NCI-H774 (cell line): ENCODE measurements at regions not wholly inside any gene's neighbourhood (a gene's known extent, or its start where the extent isn't known, plus 50 kb on each side); places are given as distances from the start of the nearest gene placed in this dataset.
"Not testable (repeated sequence)": the region's sequence is repeated elsewhere in the genome, so short reads cannot be mapped to it uniquely, and the experiment has no call there.

Experiments used
- DNase-seq: peaks from one replicate; lab custom pipeline; 2025; lab: John Stamatoyannopoulos, UW

GRCh38 chr10:62498271-62498670 lies 124.1 kb downstream of the ZNF365 start:
- DNase-seq = no peak

GRCh38 chr10:62500116-62500515 lies 125.9 kb downstream of the ZNF365 start:
- not testable (repeated sequence) for DNase-seq

GRCh38 chr10:62501547-62501946 lies 127.4 kb downstream of the ZNF365 start:
- DNase-seq = no peak

GRCh38 chr10:62502995-62503613 lies 128.9 kb downstream of the ZNF365 start:
- no peak for DNase-seq

- DNase-seq = no peak
Observed at GRCh38 chr10:62503872-62504271, 129.7 kb downstream of the ZNF365 start.

- no peak for DNase-seq
Observed at GRCh38 chr10:62506371-62506770, 132.2 kb downstream of the ZNF365 start.

- no peak for DNase-seq
Observed at GRCh38 chr10:62511238-62511637, 137.1 kb downstream of the ZNF365 start.

GRCh38 chr10:62511656-62512055 lies 137.5 kb downstream of the ZNF365 start:
- DNase-seq = no peak

- DNase-seq = no peak
Observed at GRCh38 chr10:62512732-62513475, 138.7 kb downstream of the ZNF365 start.

- DNase-seq = no peak
Observed at GRCh38 chr10:62514079-62514693, 140.0 kb downstream of the ZNF365 start.

- no peak for DNase-seq
Observed at GRCh38 chr10:62517252-62517651, 143.1 kb downstream of the ZNF365 start.

- no peak for DNase-seq
Observed at GRCh38 chr10:62527019-62527827, 153.1 kb downstream of the ZNF365 start.

GRCh38 chr10:62528441-62528840 lies 154.3 kb downstream of the ZNF365 start:
- no peak for DNase-seq

GRCh38 chr10:62529396-62529795 lies 155.2 kb downstream of the ZNF365 start:
- no peak for DNase-seq

GRCh38 chr10:62534031-62534430 lies 159.9 kb downstream of the ZNF365 start:
- no peak for DNase-seq

- no peak for DNase-seq
Observed at GRCh38 chr10:62538606-62539005, 164.4 kb downstream of the ZNF365 start.

- DNase-seq = no peak
Observed at GRCh38 chr10:62540389-62540788, 166.2 kb downstream of the ZNF365 start.

GRCh38 chr10:62541811-62542210 lies 167.6 kb downstream of the ZNF365 start:
- DNase-seq = no peak

GRCh38 chr10:62543571-62544355 lies 169.6 kb downstream of the ZNF365 start:
- no peak for DNase-seq

GRCh38 chr10:62545160-62546066 lies 171.2 kb downstream of the ZNF365 start:
- DNase-seq = no peak

- DNase-seq = no peak
Observed at GRCh38 chr10:62548686-62549085, 174.5 kb downstream of the ZNF365 start.
